Body of pancreas (tissue), 4 donors: ENCODE measurements at regions not wholly inside any gene's neighbourhood (a gene's known extent, or its start where the extent isn't known, plus 50 kb on each side); places are given as distances from the start of the nearest gene placed in this dataset.

ENCODE experiments used
- POLR2A ChIP-seq, 3 donors: fragments of 450-650 bp; IDR thresholded peaks; one replicate each; pipeline ENCODE4 v1.6.1; 2016; ENCODE audit warnings: antibody characterized with exemption in 3 of 3, mild to moderate bottlenecking in 2 of 3
- TF ChIP-seq, protein P1 (sequence below), 7 experiments: fragments of 450-650 bp in 4 of 7; fragments of 200-600 bp in 3 of 7; sonication (generic) in 3 of 7; IDR thresholded peaks; one replicate each; pipeline ENCODE4 v1.5.1; 2016 to 2019; ENCODE audit warnings: antibody characterized with exemption in 7 of 7

- no peak for TF ChIP-seq POLR2A (IDR thresholded peaks at IDR 0.05)
- TF ChIP-seq, protein P1, sequence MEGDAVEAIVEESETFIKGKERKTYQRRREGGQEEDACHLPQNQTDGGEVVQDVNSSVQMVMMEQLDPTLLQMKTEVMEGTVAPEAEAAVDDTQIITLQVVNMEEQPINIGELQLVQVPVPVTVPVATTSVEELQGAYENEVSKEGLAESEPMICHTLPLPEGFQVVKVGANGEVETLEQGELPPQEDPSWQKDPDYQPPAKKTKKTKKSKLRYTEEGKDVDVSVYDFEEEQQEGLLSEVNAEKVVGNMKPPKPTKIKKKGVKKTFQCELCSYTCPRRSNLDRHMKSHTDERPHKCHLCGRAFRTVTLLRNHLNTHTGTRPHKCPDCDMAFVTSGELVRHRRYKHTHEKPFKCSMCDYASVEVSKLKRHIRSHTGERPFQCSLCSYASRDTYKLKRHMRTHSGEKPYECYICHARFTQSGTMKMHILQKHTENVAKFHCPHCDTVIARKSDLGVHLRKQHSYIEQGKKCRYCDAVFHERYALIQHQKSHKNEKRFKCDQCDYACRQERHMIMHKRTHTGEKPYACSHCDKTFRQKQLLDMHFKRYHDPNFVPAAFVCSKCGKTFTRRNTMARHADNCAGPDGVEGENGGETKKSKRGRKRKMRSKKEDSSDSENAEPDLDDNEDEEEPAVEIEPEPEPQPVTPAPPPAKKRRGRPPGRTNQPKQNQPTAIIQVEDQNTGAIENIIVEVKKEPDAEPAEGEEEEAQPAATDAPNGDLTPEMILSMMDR (IDR thresholded peaks at IDR 0.05), result no peak
Observed at GRCh38 chr3:74384159-74384558, 230.3 kb downstream of the CNTN3 start.
